ACC112 (cell line): ENCODE measurements at regions not wholly inside any gene's neighbourhood (a gene's known extent, or its start where the extent isn't known, plus 50 kb on each side); places are given as distances from the start of the nearest gene placed in this dataset.
"Not testable (repeated sequence)": the region's sequence is repeated elsewhere in the genome, so short reads cannot be mapped to it uniquely, and the experiment has no call there.

Source experiments
- H2AFZ ChIP-seq: fragments of 200-600 bp; sonication (generic); one replicate; pipeline ENCODE4 v1.6.0; 2017; ENCODE audit warnings: antibody characterized with exemption, low read length; ENCODE audit not compliant: unreplicated experiment
- H3K27ac ChIP-seq: fragments of 200-600 bp; sonication (generic); 2 replicates; pipeline ENCODE4 v1.5.1; 2014; ENCODE audit warnings: low read depth, mild to moderate bottlenecking, antibody characterized with exemption, low read length, moderate library complexity
- H3K27me3 ChIP-seq: fragments of 200-600 bp; sonication (generic); 2 replicates; pipeline ENCODE4 v1.6.1; 2014; ENCODE audit warnings: mild to moderate bottlenecking, antibody characterized with exemption, low read length, moderate library complexity, mixed read lengths; ENCODE audit not compliant: insufficient read depth
- H3K36me3 ChIP-seq: fragments of 200-600 bp; sonication (generic); 2 replicates; pipeline ENCODE4 v1.6.1; 2016; ENCODE audit warnings: mild to moderate bottlenecking, antibody characterized with exemption, low read length, moderate library complexity, mixed read lengths; ENCODE audit not compliant: insufficient read depth
- H3K4me1 ChIP-seq: fragments of 200-600 bp; sonication (generic); one replicate; pipeline ENCODE4 v1.6.1; 2016; ENCODE audit warnings: low read length, mixed read lengths; ENCODE audit not compliant: insufficient read depth, unreplicated experiment, control insufficient read depth
- H3K4me3 ChIP-seq: fragments of 200-600 bp; sonication (generic); 2 replicates; pipeline ENCODE4 v1.5.1; 2014; ENCODE audit warnings: mild to moderate bottlenecking, low read depth, low read length
- H3K79me2 ChIP-seq: fragments of 200-600 bp; sonication (generic); one replicate; pipeline ENCODE4 v1.6.0; 2016; ENCODE audit warnings: low read length; ENCODE audit not compliant: control insufficient read depth, unreplicated experiment, insufficient read depth

DNA sequence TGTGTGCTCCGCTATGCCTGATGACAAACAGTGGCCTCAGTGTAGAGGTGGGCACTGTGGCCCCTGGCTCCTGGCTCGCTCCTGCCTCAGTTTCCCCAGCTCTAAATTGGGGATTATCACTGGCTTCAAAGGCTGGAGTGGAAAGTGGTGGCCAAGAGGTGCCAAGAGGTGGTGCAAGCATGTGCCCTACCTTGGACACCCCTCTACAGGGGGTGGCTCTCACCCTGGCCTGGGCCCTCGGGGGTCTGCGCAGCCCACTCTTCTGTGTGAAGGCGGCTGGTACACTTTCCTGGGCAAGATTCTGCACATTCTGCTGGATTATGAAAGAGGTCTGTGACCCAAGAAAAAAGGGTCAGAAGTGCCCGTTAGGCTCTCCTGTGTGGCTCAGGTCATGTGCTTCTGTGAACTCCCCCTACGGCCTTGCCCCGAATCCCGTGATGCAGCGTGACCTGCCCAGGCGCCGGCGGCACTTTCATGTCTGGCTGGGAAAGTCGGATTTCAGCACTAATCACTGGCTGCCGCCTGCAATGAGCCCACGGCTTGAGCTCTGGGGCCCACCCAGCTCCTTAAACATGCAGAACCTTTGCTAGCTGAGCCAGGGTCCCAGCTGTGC lies 57.3 kb upstream of the SPN start:
- H3K27me3 ChIP-seq, H3K27ac ChIP-seq, H3K4me1 ChIP-seq, H2AFZ ChIP-seq, H3K4me3 ChIP-seq, H3K36me3 ChIP-seq: not testable (repeated sequence)
- peaks cover 50% of the 10 kb centered on the region for H3K79me2 ChIP-seq

- not testable (repeated sequence) for H3K27me3 ChIP-seq, H2AFZ ChIP-seq, H3K36me3 ChIP-seq, H3K4me3 ChIP-seq, H3K27ac ChIP-seq
- Histone ChIP-seq H3K4me1 (peaks cover 11% of the 10 kb centered on the region), H3K79me2 (peaks cover 54% of the 10 kb centered on the region)
Measured at GRCh38 chr16:29606669-29607427, 56.2 kb upstream of the SPN start.

GRCh38 chr16:29607428-29607823 lies 55.6 kb upstream of the SPN start:
- H3K27ac ChIP-seq, H3K4me3 ChIP-seq, H2AFZ ChIP-seq, H3K36me3 ChIP-seq, H3K27me3 ChIP-seq: not testable (repeated sequence)
- peaks cover 49% of the 10 kb centered on the region for H3K79me2 ChIP-seq
- H3K4me1 ChIP-seq: peaks cover 11% of the 10 kb centered on the region

GRCh38 chr16:29612381-29613306 lies 50.4 kb upstream of the SPN start:
- H3K27me3 ChIP-seq, H3K4me1 ChIP-seq, H2AFZ ChIP-seq, H3K36me3 ChIP-seq: not testable (repeated sequence)
- H3K4me3 ChIP-seq: peak overlapping the region; percentile 90
- H3K27ac ChIP-seq: peak overlapping the region; percentile 86
- H3K79me2 ChIP-seq: peaks cover 28% of the 10 kb centered on the region
